ENCODE measurements at regions not wholly inside any gene's neighbourhood (a gene's known extent, or its start where the extent isn't known, plus 50 kb on each side); places are given as distances from the start of the nearest gene placed in this dataset.
"Not testable (repeated sequence)": the region's sequence is repeated elsewhere in the genome, so short reads cannot be mapped to it uniquely, and the experiment has no call there.

DNA sequence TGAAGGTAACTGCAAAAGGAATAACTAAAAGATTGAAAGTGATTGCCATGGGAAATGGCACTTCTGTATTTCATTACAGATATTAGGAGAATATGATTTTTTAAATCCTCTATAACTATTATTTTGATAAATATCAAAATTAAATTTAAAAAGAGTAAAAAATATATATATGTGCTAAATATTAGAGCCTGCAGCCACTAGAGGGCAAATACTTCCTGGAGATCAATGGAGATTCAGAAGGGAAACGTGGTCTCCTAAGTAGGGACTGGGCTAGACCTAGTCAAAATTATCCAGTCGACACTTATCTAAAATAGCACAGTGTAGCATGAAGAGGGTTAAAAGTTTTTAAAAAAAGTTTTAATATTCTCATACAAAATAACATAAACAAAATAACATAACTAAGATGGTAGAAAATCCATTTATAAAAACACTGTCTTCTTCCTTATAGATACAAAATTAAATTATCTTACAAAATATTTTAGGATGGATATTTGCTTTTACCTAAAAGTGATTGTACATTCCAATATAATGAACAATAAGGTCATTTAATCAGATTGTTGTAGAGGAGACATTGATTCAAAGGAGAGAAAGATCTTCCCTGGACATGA, 434.3 kb downstream of the MDFIC start:
- peak; percentile 23 for DNase-seq (ENCODE audit: low read depth)

DNA sequence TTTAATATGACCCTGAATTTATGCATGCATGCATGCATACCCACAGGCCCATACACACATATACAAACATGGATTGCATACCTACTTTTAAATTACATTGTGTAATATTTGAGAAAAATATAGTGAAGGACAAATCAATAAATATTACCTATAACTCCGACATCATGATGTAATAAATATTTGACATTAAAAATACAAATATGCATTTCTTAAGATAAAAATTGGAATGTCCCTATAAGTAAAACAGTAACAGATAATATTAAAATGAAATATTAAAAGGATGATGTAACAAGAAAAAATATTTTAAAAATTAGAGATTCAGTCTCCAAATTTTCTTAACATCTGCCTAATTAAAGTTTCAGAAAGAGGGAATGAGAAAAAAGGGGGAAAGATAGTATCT, 433.0 kb downstream of the MDFIC start:
- DNase-seq (ENCODE audit: low read depth) = no peak

DNA sequence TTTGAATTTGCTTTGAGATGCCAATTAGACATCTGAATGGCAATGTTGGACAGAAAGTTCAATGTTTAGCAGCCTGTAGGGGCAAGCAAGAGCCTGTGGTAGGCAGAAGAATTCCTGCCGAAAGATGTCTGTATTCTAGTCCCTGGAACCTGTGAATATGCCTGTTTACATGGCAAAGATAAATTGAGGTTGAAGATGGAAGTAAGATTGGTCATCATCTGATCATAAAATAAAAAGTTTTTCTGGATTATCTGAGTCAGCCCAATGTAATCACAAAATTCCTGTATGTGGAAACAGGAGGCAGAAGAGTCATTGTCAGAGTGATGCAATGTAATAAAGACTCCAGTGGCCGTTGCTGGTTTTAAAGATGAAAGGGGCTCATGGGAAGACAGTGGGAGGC, 430.5 kb downstream of the MDFIC start:
- DNase-seq (ENCODE audit: low read depth) = peak; percentile 82

DNA sequence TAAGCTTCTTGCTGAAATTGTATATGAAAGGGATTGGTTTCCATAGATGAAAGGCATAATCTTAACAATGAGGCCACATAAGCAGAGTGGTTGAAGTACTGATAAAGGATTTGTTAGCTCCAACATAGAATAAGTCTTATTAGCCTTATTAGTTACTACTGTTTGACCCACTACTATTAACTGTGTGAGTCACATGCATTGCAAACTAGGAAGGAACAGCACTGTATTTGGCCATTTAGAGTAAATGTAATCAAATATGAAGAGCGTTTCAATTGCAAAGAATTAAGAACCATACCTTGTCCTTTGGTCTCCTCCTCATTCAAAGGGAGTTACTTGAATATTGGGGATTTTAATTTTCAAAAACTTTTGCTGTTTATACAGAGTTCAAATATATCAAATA, 428.9 kb downstream of the MDFIC start:
- DNase-seq (ENCODE audit: low read depth) = no peak

DNA sequence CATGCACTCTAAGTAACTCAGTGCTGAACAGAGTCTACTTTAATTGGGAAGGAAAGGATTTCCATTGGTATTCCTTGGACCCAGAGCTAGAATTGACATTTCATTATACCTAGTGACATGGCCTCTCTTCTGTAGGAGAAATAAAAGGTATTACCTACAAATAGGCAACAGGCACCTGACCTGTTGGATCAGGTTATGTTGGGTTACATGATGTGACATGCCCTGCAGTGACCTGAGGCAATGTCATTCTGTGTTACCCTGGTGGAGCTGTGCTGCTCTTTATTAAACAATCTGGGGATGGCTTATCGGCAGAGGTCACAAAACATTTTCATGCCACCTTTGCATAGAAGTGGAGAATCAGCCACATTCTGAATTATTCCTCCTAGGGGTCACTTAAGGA, 427.7 kb downstream of the MDFIC start:
- DNase-seq (ENCODE audit: low read depth) = no peak

DNA sequence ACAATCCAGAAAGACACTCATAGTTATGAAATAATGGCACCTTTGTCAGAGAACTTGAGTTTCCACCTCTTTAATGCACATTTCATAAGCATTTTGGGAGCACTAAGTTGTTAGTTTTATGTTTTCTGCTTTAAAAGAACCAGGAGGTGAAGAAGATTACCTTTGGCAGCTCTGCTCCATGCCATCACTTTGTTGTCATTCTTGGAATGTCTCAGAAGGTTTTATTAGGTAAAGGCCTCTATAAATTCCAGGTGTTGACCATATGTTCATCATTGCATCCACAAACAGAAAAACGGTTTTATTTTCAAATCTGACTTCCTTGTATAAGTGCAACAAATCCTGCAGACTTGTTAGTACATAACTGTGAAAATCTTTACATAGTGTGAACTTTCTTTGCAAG, 424.8 kb downstream of the MDFIC start:
- DNase-seq (ENCODE audit: low read depth) = no peak

DNA sequence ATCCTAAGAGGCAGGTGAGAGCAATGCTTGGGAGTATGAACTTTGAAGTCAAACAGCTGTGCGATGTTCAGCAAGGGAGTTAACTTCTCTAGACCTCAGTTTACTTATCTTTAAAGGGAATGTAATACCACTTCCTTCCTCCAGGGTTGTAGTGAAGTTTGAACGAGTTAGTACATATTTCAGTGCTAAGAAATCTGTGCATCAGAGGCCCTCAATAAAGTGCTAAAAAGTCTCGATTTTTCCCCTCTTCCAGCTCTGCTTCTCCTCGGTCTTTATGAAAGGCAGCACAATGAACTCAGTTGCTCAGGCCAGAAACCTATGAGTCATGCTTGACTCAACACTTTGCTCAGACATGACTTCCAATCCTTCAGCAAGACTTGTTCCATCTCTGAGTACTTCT, 418.9 kb downstream of the MDFIC start:
- peak; percentile 81 for DNase-seq (ENCODE audit: low read depth)

DNA sequence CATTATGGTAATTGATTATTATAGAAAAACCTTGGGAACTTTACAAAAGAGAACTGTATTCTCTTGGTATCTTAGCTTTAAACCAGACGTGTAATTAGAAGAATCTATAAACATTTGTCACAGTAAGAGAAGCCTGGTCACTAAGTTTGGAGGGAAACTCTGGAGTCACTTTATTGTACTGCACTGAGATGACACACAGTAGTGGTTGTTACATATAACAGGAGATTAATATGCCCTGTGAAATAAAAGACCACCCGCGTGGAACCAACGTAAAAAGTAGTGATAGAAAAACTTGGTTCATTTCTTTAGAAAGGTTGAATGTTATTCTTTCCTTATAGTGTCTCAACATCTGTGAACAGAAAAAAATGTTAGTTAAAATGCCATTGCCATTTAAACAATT, 416.1 kb downstream of the MDFIC start:
- DNase-seq (ENCODE audit: low read depth) = no peak

DNA sequence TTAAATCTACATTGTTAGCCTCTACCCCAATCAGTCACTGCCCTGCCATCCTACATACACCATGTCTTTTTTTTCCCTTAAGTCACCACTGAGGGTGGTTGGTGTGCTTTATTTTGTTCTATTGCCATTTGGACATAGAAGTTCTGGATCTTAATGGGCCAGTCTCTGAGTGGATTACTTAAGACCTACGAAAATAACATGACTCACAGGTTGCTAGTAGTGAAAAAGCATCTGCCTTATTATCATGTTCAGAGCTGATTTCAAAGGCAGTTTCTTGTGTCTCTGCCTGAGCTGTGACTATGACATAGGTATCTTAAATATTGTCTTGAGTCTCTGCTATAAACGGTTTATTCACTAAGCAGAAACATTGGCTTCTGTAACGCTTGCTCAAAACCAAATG, 410.8 kb downstream of the MDFIC start:
- peak; percentile 40 for DNase-seq (ENCODE audit: low read depth)

DNA sequence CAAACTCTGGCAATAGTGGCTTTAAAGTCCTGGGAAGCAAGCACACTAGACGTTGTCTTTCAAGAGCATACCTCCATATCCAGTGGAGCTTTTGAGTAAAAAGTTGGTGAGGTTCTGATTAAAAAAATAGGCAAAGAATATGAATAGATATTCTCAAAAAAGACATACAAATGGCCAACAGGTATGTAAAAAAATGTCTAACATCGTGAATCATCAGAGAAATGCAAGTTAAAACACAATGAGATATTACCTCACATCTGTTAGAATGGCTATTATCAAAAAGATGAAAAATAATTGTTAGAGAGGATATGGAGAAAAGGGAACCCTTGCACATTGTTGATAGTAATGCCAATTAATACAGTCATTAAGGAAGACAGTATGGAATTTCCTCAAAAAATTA, 407.1 kb downstream of the MDFIC start:
- no peak for DNase-seq (ENCODE audit: low read depth)

DNA sequence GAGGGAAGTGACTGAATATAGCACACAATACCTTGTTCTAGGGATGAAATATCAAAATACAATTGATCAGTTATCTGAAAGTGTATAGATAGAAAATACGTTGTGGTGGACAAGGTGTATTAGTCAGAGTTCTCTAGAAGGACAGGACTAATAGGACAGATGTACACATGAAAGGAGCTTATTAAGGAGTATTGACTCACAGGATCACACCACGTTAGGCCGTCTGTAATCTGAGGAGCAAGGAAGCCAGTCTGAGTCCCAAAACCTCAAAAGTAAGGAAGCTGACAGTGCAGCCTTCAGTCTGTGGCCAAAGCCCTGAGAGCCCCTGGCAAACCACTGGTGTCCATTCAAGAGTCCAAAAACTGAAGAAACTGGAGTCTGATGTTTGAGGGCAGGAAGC, 406.1 kb downstream of the MDFIC start:
- no peak for DNase-seq (ENCODE audit: low read depth)

DNA sequence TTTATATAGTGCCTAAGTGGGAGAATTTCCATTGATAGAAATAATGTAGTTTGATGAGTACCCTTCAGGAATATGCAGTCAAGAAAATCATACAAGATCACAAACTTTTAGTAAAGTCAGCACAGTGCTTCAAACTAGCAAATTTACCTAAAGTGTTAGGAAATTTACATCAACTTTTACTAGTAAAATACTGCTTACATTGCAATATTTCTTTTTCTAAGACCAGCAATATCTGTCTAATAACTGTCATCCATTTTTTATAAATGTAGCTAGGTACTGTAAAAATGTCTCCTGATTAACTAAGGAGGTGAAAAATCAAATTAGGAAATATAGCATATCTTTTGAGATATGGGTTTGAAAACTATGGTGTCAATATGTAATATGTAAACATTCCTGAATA, 405.4 kb downstream of the MDFIC start:
- no peak for DNase-seq (ENCODE audit: low read depth)

DNA sequence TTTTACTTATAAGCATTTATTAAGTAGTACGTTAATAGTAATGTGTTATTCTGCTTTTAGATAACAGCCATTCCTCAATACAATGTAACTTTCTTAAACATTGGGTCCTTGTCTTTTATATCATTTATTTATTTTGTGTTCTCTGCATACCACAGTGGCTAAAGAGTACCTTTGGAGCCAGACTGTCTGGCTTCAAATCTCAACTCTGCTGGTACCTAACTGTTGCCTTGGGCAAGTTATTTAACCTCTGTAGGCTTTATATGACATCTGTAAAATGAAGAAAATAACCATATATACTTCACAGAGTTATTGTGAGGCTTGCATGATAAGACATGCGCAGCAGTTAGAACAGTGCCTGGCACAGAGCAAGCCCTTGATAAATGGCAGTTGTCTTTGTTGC, 397.6 kb downstream of the MDFIC start:
- DNase-seq (ENCODE audit: low read depth) = no peak

DNA sequence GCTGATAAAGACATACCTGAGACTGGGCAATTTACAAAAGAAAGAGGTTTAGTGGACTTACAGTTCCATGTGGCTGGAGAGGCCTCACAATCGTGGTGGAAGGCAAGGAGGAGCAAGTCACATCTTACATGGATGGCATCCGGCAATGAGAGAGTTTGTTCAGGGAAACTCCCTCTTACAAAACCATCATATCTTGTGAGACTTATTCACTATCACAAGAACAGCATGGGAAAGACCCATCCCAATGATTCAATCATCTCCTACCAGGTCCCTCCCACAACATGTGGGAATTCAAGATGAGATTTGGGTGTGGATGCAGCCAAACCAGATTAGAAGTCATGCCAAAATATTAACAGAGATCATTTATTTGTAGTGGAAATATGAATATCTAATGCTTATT, 388.4 kb downstream of the MDFIC start:
- peak; percentile 13 for DNase-seq (ENCODE audit: low read depth)

DNA sequence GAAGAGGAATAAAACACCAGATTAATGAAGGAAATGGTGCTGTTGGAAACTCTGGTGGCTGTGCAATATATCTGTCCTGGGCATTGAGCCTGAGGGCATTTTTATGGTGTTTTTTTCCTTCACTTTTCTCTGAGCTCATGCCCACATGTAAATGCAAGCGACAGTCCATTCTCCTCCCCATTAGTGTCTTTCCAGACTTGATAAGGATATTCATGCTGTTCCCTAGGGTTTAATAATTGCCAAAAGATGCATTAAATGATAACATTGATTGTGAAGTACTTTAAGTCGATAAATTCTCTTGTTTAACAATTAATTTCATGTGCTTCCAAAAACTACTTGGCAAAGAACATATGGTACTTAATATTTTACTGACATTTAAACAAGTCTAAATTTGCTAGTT, 384.7 kb downstream of the MDFIC start:
- no peak for DNase-seq (ENCODE audit: low read depth)

DNA sequence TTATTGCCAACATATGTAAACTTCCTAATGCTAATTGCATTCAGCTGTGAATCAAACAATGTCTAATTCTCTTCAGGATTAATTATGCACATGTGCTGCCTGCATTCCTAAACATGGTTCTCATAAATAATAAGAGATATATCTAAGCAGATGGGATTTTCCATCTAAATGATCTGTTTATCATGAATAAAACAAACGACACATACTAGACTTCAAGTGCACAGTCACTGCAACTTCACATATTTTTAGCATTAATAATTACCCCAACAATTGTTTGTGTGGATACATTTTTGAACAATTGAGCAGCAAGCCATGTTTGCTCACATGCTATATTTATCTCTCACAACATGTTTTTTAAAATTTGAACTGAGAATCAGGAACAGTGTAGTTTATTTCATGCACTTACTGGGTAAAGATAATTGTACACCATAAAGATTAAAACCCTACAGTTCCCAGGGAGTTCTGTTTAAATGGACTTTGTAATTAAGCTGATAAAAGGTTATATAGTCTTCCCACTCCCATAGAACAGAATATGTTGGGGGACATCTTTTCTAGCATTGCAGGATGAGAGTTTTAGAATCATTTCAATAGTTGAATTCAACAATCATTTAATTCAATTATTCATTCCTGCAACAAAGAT, 378.5 kb downstream of the MDFIC start:
- peak; percentile 22 for DNase-seq (ENCODE audit: low read depth)

DNA sequence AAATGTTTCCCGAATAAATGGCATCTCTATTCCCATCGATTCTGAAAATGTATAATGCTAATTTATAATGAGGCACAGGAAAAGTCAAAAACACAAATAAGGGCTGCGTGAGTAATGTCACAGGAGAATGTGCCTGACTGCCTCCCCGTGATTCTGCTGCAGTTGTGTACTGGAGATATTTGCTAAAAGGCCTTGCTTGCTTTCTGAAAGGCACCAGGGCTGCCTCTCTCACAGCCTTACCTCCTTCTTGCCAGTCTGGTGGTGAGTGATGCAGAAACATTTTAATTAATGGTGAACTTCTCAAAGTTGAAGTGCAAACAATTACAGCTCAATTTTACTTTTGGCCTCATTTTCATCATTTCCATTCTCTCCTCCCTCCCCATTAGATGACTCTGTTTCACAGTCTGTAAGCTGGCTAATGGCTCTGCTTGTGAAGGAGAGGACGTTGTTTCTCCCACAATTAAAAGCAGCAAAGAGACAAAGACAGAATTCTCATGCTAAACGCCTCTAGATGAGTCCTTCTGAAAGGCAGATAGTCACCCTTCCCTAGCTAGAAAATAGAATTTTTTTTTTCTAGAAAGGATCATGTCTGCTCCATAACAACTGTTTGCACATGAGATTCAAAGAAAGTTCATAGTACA, 377.6 kb downstream of the MDFIC start:
- no peak for DNase-seq (ENCODE audit: low read depth)

DNA sequence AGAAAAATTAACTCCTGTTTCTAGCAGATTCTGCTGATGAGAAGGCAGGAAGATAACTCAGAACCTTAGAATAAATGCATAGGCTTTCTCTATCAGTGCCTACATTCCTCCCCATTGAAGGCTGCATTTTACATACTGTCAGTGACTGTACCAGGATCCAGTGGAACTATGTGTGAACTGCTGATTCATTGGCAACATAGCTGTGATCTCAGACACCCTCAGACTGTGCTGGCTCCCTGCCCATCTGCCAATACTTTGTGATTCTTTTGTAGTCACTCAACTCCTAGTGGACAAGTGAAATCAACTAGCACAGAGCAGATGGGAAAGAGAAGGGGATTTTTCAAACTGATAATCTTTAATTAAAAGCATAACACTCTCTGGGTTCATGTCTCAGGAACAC, 375.8 kb downstream of the MDFIC start:
- DNase-seq (ENCODE audit: low read depth) = peak; percentile 48

DNA sequence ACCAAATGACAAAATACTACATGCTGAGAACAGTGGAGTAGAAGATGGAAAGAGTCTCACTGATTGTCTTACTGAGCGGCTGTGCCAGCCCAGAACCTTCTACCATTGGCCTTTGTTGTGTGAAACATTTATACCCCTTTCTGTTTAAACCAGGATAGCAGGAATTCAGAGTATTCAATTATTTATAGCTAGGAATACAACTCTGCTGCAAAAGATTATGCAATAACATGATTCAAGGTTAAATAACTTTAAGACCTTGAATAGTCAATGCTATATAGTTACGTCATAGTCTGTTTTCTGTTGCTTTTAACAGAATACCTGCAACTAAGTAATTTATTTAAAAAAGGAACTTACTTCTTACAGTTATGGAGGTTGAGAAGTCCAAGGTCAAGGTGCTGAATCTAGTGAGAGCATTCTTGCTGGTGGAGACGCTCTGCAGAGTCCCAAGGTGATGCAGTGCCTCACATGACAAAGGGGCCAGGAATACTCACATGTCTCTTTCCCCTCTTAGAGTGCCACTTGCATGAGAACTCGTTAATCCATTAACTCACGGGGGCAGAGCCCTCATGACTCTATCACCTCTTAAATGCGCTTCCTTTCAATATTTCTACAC, 371.8 kb downstream of the MDFIC start:
- DNase-seq (ENCODE audit: low read depth) = peak; percentile 49

DNA sequence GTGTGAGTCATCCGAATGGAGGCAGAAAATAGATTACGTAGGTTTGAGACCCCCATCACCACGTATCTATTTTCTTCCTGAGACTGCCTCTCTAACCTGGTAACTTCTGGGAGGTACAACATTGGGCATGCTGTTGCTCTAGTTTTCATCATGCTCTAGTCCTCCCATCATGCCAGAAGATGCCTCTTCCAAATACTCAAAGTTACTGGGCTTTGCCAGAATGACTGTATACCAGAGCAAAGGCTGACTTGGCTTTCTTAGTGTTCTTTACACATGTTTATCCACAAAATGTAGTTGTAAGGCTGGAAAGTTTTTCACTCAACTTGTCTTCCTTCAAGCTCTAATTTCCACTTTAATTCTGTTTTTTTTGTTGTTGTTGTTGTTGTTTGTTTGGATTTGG, 370.5 kb downstream of the MDFIC start:
- DNase-seq (ENCODE audit: low read depth) = no peak

DNA sequence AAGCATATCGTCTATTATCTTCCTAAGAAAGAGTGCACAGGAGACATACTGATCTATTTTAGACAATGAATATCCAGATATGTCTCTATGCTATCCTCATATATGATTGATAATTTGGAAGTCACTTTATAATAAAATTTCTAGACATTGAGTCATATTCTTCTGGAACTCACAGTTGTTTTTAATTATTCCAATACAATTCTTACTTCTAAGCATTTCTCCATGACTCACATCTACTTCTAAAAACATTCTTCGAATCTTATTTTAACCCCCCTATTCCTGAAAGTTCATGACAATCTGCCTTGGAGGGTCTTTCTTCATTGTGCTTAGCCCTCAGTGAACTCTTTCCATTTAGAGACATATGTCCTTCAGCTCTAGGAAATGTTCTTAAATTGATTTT, 368.1 kb downstream of the MDFIC start:
- no peak for DNase-seq (ENCODE audit: low read depth)

DNA sequence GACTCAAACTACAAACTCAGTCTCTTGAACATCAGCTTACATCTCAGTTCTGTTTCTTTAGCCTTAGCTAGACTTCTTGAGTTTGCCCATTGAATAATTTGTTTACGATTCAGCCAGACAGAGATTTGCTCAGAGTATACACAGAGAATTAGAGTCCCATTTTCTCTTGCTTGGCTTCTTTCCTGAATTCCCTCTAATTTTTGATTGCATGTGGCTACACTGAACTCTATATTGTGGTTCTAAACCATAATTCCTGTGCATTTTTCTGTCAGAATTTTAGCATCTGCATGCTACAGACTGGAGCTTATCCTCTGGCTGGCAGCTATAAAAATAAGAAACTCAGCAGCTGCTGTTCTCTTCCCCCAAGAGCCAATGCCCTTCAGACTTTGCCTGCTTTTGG, 354.9 kb downstream of the MDFIC start:
- DNase-seq (ENCODE audit: low read depth) = no peak

DNA sequence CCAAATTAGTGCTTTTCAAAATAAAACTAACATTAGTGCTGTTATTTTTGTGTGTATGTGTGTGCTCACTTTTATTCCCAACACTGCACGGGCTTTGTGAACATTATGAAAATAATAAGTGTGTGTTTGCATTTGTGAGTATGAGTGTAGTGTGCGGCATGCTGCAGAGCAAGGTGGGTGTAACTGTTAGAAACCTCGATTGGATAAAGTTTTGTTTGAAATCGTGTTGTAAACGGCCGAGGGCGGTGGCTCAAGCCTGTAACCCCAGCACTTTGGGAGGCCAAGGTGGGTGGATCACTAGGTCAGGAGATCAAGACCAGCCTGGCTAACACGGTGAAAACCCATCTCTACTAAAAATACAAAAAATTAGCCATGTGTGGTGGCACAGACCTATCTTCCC, 352.0 kb downstream of the MDFIC start:
- DNase-seq (ENCODE audit: low read depth) = not testable (repeated sequence)

Measured in amniotic epithelial cell (primary cell).